HG02938 (cell line): ENCODE measurements at regions not wholly inside any gene's neighbourhood (a gene's known extent, or its start where the extent isn't known, plus 50 kb on each side); places are given as distances from the start of the nearest gene placed in this dataset.
"Not testable (repeated sequence)": the region's sequence is repeated elsewhere in the genome, so short reads cannot be mapped to it uniquely, and the experiment has no call there.

Experiments
- ATAC-seq: cut with Tn5 transposase; IDR thresholded peaks from one replicate; pipeline ENCODE4 v1.9.1; 2021; ENCODE audit warnings: mild to moderate bottlenecking, moderate library complexity; ENCODE audit not compliant: unreplicated experiment

DNA sequence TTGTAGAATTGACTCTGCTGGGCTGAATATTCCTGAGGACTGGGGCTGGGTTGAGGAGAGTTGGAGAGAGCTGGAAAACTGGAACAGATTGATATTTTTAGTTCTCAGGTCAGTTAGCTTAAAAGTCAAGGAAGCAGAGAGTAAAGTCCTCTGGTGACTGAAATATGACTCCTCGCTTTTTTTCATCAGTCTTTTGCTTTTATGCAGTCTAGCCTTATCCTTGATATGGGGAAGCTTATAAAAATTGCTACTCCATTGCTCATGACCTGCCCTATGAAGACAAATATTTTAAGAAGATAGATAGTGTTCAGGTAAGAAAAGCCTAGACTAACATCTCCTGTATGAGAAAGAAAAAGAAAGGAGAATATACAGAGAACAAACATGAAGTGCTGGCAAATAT is 152.7 kb downstream of the C4orf33 start:
- no peak for ATAC-seq

DNA sequence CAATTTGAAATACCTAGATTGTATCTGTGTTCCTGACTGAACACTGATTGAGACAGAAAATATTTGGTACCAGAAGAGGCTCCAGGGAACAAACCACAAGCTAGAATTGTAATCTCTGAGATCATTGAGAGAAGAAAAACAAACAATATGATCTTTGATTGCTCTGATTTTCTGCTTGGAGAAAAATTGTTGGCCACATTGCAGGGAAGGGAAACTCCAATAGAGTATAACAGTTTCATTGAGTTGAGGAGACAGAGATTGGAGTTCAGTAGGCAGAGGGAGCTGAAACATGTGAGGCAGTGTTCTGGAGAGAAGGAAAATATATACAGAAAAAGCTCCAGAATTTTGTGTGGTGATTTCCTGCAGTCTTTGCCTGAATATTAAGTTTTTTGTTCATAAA is 158.2 kb downstream of the C4orf33 start:
- ATAC-seq = no peak

DNA sequence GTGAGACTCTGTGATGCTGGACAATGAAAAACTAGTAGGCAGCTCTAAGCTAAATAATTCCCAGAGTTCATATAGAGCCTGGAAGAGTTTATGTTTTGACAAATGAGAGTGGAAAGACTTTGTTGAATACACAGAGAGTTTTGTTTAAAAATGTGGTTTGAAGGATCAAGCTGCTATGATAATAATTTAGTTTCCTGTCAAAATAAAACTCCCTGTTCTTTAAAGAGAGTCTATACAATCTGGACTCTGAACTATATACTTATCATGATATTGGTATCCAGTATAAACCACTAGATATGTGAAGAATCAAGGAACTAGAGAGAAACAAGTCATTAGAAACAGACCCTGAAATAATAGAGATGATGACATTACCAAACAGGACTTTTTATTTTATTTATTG is 158.6 kb downstream of the C4orf33 start:
- no peak for ATAC-seq

- ATAC-seq = no peak
Measured at GRCh38 chr4:129261584-129261983, 165.6 kb downstream of the C4orf33 start.

DNA sequence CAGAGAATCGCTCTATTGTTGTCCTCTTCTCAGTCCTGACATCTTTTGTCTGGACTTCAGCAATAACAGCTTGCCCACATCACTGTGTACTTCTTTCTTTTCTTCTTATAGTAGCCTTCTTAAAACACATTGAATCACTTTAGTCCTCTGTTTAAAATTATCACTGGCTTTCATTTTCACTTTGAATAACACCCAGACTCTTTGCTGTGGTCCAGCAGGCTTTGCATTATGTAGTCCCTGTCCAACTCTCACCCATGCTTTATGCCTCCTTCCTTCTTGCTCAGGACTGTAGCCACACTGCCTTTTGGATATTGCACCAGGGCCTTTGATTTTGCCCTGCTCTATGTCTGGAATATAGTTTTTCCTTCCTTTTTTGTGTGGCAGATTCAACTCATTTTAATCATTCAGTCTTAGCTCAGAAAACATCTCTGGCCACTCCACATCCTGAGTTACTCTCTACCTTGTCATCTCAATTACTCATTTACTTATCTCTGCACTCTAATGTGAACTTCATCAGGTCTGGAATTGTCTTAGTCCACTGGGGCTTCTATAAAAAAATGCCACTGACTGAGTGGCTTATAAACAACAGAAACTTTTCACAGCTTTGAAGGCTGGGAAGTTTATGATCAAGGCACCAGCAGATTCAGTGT is 168.2 kb downstream of the C4orf33 start:
- peak; percentile 97 for ATAC-seq

DNA sequence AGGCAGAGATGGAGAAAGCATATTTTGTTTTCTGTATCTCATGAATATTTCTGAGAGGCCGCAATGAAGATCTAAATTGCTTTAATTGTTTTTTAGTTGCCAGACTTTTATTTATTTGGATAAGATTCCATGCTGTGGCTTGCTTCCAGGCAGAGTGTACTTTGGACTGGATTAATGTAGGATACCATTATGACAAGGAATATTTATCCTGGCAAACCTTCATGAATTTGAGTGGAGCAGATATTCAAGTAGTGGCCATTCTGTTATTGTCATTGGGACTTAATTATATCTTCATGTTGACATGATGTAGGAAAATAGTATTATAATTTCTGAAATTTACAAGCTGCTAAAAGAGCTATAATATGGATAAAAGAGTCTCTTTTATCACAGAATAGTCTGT is 182.9 kb downstream of the C4orf33 start:
- ATAC-seq = no peak

- no peak for ATAC-seq
Measured at GRCh38 chr4:129282293-129282692, 186.3 kb downstream of the C4orf33 start.

- not testable (repeated sequence) for ATAC-seq
Measured at GRCh38 chr4:129292194-129292593, 196.2 kb downstream of the C4orf33 start.

DNA sequence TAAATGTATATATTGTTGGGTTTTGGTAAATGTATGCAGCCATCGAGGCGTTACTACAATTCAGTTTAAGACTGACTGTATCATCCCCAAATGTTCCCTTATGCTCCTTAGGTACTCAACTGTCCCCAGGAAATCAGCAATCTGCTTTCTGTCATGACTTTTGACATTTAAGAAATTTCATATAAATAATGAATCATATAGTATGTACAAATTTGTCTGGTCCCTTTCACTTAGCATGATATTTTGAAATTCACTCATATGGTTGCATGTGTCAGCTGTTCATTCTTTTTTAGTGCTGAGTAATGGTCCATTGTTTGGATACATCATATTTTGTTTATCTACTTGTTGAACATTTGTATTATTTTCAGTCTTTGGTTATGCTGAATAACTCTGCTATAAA is 218.8 kb downstream of the C4orf33 start:
- no peak for ATAC-seq

GRCh38 chr4:129322920-129323319 is 227.0 kb downstream of the C4orf33 start:
- ATAC-seq = no peak

GRCh38 chr4:129323658-129324057 is 227.7 kb downstream of the C4orf33 start:
- no peak for ATAC-seq

GRCh38 chr4:129326571-129327460 is 230.9 kb downstream of the C4orf33 start:
- ATAC-seq = no peak

- no peak for ATAC-seq
Measured at GRCh38 chr4:129327637-129328036, 231.7 kb downstream of the C4orf33 start.

DNA sequence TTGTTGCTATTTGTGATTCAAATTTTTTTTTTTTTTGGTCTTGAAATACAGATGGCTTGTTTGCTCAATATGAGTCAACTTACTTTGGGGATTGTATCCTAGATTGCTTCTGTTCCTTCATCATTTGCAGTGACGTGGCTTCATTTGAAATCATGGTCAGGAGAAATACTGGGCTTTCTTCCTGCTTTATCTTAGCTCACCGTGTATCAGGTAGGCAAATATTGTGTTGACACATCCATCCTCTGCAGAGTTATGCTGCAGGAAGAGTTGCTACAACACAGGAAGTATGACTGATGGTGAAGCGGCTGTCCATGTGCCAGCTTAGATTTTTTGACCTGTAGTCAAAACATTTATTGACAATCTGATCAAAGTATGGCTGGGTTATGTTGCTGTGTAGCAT is 232.2 kb downstream of the C4orf33 start:
- no peak for ATAC-seq

- ATAC-seq = no peak
Measured at GRCh38 chr4:129334136-129334535, 238.2 kb downstream of the C4orf33 start.

- no peak for ATAC-seq
Measured at GRCh38 chr4:129335276-129335675, 239.3 kb downstream of the C4orf33 start.

DNA sequence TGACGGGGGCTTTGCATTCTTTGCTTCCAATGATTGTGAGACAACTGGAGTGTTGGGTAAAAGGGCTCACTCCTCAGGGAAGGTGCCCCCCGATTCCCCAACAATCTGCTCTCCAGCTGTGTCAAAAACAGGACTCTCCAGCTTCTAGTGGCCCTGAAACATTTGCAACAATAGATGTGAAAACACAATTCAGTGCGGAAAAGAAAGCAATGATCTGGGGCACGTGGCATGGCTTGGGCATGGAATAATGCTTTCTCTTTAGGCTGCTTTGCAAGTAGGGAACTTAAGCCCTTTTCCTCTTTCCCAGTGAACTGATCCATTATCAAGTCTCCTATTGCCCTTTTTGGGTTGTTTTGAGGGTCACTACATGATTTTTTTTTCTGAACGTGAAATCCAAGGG is 239.9 kb downstream of the C4orf33 start:
- no peak for ATAC-seq

- ATAC-seq = no peak
Measured at GRCh38 chr4:129336457-129337227, 240.7 kb downstream of the C4orf33 start.

DNA sequence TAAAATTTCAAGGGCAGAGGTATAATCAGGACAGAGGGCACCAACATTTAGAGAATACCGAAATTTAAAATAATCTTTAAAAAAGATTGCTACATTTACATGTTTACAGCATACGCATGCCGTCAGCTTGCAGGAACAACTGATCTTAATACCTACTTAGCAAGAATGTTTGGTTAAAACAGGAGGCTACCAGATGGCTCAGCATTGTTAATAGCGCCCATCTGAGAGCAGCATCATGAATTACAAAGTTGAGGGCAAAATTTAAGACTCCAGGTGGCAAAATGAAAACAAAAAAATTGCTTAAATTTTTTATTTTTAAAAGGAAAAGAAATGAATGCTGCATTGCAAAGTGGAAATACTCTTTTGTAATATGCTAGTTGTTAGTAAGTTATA is 241.3 kb downstream of the C4orf33 start:
- ATAC-seq = no peak

DNA sequence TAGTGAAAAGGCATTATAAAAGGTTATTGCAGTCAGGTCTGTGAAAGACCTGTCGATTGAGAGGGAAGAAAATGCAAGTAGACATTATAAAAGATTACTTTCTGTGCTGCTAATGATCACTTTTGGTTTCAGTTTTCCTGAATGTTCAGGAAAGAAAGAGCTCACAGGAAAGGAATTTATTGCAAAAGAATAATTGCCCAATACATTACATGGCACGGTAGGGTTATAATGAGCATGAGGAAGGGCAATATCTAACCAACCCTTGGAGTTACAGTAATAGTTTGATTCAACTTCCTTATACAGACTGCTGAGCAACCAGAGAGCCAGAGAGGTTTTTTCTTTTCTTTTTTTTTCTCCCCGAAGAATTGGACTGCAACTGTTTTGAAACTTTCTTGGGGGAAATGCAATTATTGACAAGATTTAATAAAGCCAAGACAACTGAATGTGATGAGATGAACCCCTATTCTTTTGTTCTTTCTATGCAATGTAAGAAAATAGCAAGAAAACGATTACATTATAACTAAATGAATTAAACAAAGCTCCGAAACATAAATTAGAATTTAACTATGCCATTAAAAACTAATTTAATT is 247.0 kb downstream of the C4orf33 start:
- no peak for ATAC-seq

GRCh38 chr4:129344058-129344457 is 248.1 kb downstream of the C4orf33 start:
- peak; percentile 69 for ATAC-seq
